Testis (tissue), 2 donors: ENCODE measurements at regions not wholly inside any gene's neighbourhood (a gene's known extent, or its start where the extent isn't known, plus 50 kb on each side); places are given as distances from the start of the nearest gene placed in this dataset.

Experiments
- DNase-seq: peaks from one replicate; pipeline ENCODE4 v3.0.0-alpha.2; 2019
- H3K27ac ChIP-seq, 2 donors: fragments of 200-600 bp; sonication (generic); one replicate each; pipeline ENCODE4 v1.5.1; 2019
- H3K27me3 ChIP-seq: fragments of 200-600 bp; sonication (generic); one replicate; pipeline ENCODE4 v1.5.1; 2019
- H3K36me3 ChIP-seq: fragments of 200-600 bp; sonication (generic); one replicate; pipeline ENCODE4 v1.5.1; 2017; ENCODE audit warnings: low read depth; ENCODE audit errors: missing control alignments
- H3K4me1 ChIP-seq: fragments of 200-600 bp; sonication (generic); one replicate; pipeline ENCODE4 v1.5.1; 2019
- H3K4me3 ChIP-seq, 2 donors: fragments of 200-600 bp; sonication (generic); one replicate each; pipeline ENCODE4 v1.5.1; 2017 to 2019
- H3K9me3 ChIP-seq: fragments of 200-600 bp; sonication (generic); one replicate; pipeline ENCODE4 v1.5.1; 2017
- CTCF ChIP-seq, 3 experiments: fragments of 450-650 bp in 2 of 3; fragments of 200-600 bp in 1 of 3; sonication (generic) in 1 of 3; IDR thresholded peaks; one replicate each; pipeline ENCODE4 v1.5.1; 2016 to 2019; ENCODE audit warnings: antibody characterized with exemption in 3 of 3, mild to moderate bottlenecking in 2 of 3, moderate library complexity in 1 of 3
- POLR2A ChIP-seq: fragments of 450-650 bp; IDR thresholded peaks from one replicate; pipeline ENCODE4 v1.6.1; 2017; ENCODE audit warnings: antibody characterized with exemption, mild to moderate bottlenecking, moderate library complexity
- WGBS, 2 donors: methylation state at CpG; one replicate each; pipeline ENCODE4 v1.1.5; 2018; 5-methylcytosine and 5-hydroxymethylcytosine counted together
- intact Hi-C: fragments of 100-400 bp; cut with DNase I; formaldehyde crosslinking; loops from one replicate; pipeline ENCODE4 v1.15.1; 2023; ENCODE audit warnings: low total_unique reads

- Histone ChIP-seq H3K4me3 (no peak overlapping the region), H3K9me3 (no peaks in the 10 kb centered on the region), H3K27me3 (no peaks in the 10 kb centered on the region), H3K4me1 (no peaks in the 10 kb centered on the region), H3K36me3 (no peaks in the 10 kb centered on the region), H3K27ac (no peak overlapping the region)
- 83 to 100% methylated on average over 1 to 2 of the region's 2 CpGs for WGBS, 2 donors
- intact Hi-C loops: no loop called here
- DNase-seq: no peak
- no peak for TF ChIP-seq CTCF (IDR thresholded peaks at IDR 0.05)
- no peak for TF ChIP-seq POLR2A
Observed at GRCh38 chr1:30328100-30328370, 395.4 kb downstream of the MATN1 start.

DNA sequence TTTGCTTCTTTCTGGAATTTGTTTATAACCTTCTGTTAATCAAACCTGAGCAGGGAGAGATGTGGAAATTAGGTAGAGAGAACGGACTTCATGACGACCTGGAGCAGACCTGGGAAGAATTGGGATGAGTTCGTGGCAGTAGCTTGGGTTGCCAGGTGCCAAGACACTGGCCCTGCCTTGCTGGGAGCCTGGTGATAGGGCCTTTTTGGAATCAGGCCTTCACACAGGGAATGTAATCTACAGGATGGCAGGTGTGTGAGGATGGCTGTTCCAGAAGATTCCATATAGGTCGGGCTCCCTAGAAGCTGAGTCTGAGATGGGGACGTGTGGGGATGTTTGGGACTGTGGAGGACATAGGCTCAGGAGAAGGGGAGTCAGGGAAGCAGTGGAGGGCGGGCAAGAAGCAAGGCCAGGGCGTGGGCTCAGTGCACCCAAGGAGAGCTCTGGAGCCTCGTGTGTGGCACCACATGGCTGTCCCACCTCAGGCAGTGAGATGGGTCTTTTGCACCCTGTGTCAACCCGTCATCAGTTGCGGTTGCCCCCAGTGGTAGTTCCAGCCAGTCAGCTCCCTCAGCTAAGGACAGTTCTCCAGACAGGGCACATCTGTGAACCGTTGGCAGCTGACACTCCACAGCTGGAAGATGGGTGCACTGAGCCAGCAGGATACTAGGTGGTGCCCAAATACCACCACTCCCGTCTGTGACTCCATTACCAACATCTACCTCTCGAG lies 395.9 kb downstream of the MATN1 start:
- Histone ChIP-seq H3K4me1 (no peaks in the 10 kb centered on the region), H3K4me3 (no peak overlapping the region), H3K27me3 (no peaks in the 10 kb centered on the region), H3K27ac (no peak overlapping the region), H3K36me3 (no peaks in the 10 kb centered on the region), H3K9me3 (no peaks in the 10 kb centered on the region)
- TF ChIP-seq CTCF (IDR thresholded peaks at IDR 0.05) (no peak), POLR2A (no peak)
- no peak for DNase-seq
- WGBS, 2 donors: 88 to 90% methylated on average over 12 to 13 of the region's 13 CpGs
- intact Hi-C loops: no loop called here

DNA sequence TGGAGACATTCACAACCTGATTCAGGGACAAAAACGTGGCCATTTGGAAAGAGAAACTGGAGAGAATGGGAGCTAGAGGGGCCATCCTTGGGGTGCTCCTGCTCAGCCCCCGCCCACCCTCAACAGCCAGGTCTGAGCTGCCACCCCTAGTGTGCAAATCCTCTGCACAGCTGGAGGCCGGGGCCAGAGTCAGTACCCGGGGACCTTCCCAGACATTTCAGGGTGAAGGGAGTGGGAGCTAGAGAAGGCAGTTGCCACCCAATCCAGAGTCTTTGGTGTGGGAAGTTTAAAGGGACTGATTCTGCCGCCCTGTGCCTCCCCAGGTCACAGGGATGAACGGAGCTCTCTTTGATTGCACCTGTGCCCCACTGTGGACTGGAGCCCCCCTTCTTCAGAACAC lies 397.4 kb downstream of the MATN1 start:
- H3K4me1 ChIP-seq: no peaks in the 10 kb centered on the region
- H3K27me3 ChIP-seq: no peaks in the 10 kb centered on the region
- H3K9me3 ChIP-seq: no peaks in the 10 kb centered on the region
- no peak for TF ChIP-seq POLR2A
- no peak for TF ChIP-seq CTCF (IDR thresholded peaks at IDR 0.05)
- intact Hi-C loops: no loop called here
- H3K27ac ChIP-seq: no peak overlapping the region
- 65 to 81% methylated on average over 2 to 6 of the region's 6 CpGs for WGBS, 2 donors
- DNase-seq: no peak
- H3K4me3 ChIP-seq: no peak overlapping the region
- H3K36me3 ChIP-seq: no peaks in the 10 kb centered on the region

GRCh38 chr1:30325085-30325935 lies 398.1 kb downstream of the MATN1 start:
- H3K27me3 ChIP-seq: no peaks in the 10 kb centered on the region
- whole genome bisulfite sequencing, 2 donors: 88 to 91% methylated on average over 9 to 12 of the region's 12 CpGs
- H3K36me3 ChIP-seq: no peaks in the 10 kb centered on the region
- intact Hi-C loops: no loop called here
- no peaks in the 10 kb centered on the region for H3K4me1 ChIP-seq
- no peak overlapping the region for H3K4me3 ChIP-seq
- no peaks in the 10 kb centered on the region for H3K9me3 ChIP-seq
- H3K27ac ChIP-seq: no peak overlapping the region
- TF ChIP-seq CTCF (IDR thresholded peaks at IDR 0.05): no peak
- TF ChIP-seq POLR2A: no peak
- no peak for DNase-seq
